Stomach (tissue), 4 donors: ENCODE measurements at regions not wholly inside any gene's neighbourhood (a gene's known extent, or its start where the extent isn't known, plus 50 kb on each side); places are given as distances from the start of the nearest gene placed in this dataset.

Source experiments
- CTCF ChIP-seq, 7 experiments: fragments of 450-650 bp in 4 of 7; fragments of 200-600 bp in 3 of 7; sonication (generic) in 3 of 7; IDR thresholded peaks; one replicate each; pipeline ENCODE4 v1.5.1; 2016 to 2019; ENCODE audit warnings: antibody characterized with exemption in 7 of 7, control low read depth in 2 of 7, mild to moderate bottlenecking in 1 of 7
- EP300 ChIP-seq: sonication (generic); formaldehyde crosslinking; IDR thresholded peaks from one replicate; pipeline ENCODE4 v1.6.1; 2017; ENCODE audit warnings: antibody characterized with exemption
- POLR2A ChIP-seq, 4 donors: fragments of 450-650 bp; IDR thresholded peaks; one replicate each; pipeline ENCODE4 v1.6.1; 2016; ENCODE audit warnings: antibody characterized with exemption in 4 of 4, control low read depth in 2 of 4, mild to moderate bottlenecking in 1 of 4, moderate library complexity in 1 of 4
- POLR2AphosphoS5 ChIP-seq, 3 donors: sonication (generic); formaldehyde crosslinking; IDR thresholded peaks; one replicate each; pipeline ENCODE4 v1.6.1; 2016; ENCODE audit warnings: antibody characterized with exemption in 3 of 3

DNA sequence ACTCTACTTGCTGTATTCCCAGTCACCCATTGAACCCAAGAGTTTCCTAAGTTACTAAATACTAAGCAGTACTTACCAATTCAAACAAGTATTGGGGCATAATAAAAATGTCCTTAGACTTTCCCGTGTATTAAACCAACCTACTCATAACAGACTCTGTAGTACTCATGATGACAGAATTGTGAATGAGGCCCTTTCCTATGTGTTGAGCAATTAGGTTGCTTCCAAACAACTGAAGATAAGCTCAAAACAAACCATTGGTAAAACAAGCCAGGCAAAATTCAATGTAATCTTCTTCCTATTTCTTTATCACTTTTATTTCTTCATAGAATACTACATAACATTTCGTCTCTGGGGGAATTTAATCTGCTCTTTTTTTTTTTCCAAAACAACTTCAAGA, 106.5 kb upstream of the ANK3 start:
- TF ChIP-seq POLR2A (IDR thresholded peaks at IDR 0.05) (no peak), CTCF (IDR thresholded peaks at IDR 0.05) (no peak), POLR2AphosphoS5 (IDR thresholded peaks at IDR 0.05) (no peak), EP300 (no peak)
